Cerebellar nuclear complex (tissue), 1 donor: ENCODE measurements at regions not wholly inside any gene's neighbourhood (a gene's known extent, or its start where the extent isn't known, plus 50 kb on each side); places are given as distances from the start of the nearest gene placed in this dataset.

ENCODE experiments used
- DNase-seq, 2 experiments: peaks; one replicate each; lab custom pipeline; 2025; lab: John Stamatoyannopoulos, UW

DNA sequence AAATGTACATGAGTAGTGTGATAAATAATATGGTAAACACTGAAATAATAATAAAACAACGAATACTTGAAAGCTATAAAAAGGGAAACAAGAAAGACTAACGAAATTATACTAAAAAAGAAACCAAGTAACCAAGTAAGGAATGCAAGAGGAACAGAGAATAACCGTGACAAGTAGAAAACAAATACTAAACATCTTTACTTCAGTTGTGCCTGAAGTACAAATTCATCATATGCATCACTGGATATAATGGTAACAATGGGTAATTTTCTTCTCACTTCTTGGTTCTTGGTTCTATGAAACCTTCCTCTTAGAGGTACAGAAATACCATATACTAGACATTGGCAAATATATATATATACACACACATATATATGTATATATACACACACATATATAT lies 1093.6 kb upstream of the B3GALT2 start:
- DNase-seq, result no peak

DNA sequence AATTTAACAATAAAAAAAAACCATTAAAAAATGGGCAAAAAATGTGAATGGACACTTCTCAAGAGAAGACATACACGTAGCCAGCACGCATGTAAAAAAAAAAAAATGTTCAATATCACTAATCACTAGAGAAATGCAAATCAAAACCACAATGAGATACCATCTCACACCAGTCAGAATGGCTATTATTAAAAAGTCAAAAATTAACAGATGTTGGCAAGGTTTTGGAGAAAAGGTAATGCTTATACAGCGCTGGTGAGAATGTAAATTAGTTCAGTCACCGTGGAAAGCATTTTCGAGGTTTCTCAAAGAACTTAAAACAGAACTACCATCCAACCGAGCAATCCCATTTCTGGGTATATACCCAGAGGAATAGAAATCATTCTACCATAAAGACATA lies 1091.5 kb upstream of the B3GALT2 start:
- no peak for DNase-seq

DNA sequence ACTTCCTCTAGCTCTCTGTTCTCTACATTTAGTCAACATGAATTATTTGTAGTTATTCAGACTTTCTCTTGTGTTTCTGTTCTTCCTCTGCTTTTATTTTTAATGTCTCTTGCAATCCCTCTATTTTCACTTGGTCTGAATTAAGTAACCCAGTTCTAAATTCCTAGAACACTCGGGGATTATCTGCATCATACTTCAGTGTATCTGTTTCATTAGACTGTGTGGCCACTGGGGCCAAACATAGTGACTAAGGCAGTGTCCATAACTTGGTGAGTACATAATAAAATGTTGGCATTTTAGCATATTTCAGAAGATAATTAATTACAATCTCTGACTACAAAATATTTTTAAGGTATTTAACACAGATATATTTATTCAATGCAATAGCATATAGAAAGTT lies 1087.2 kb upstream of the B3GALT2 start:
- no peak for DNase-seq

DNA sequence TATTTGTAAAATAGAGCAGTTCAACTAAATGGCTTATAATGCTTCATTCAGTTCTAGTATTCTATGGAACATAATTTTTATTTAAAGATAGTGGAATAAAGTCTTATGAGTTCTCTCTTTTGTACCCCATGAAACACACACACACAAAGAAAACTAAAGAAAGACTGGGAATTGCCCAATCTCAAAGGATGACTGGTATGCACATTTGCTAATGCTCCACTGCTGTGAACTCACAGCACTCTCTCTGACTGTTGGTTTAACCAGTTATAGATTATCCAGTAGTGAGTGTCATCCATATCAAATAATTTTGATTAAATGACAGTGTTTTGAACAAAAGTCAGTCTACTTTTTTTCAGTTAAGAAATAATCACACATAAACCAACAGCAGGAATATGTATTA lies 1082.4 kb upstream of the B3GALT2 start:
- DNase-seq, result no peak

DNA sequence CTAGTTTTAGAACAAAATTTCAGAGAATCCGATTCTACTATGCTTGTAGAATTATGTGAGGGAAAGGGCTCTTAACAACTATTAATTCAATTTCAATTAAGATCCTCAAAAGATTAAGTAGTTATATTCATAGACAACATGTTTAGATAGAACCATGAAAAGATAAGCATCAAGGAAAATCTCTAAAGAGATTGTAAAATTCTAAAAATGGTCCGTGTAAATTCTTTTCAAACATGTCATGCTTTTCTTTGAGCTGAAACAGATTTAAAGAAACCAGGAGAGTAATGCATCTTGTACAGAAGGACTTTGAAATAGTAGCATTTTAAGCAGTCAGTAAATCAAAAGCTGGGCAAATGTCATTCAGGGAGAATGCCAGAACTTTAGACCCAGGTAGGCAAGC lies 1080.6 kb upstream of the B3GALT2 start:
- no peak for DNase-seq

DNA sequence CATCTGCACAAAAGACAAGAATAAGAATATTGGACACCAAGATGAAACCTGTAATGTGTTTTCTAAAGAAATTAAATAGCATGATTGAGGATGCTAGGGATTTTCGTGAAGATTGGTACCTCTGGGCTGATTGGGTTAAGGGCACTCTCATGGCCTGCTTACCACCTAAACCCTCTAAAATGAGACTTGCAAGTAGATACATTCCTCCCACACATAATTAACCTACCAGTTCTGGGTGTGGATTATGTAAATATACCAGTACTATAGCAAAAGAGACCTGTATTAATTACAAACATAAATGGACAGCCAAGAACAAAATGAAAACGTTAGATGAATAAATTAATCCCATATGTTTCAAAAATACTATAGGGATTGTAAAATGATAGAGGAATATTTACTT lies 1069.6 kb upstream of the B3GALT2 start:
- DNase-seq, result no peak

DNA sequence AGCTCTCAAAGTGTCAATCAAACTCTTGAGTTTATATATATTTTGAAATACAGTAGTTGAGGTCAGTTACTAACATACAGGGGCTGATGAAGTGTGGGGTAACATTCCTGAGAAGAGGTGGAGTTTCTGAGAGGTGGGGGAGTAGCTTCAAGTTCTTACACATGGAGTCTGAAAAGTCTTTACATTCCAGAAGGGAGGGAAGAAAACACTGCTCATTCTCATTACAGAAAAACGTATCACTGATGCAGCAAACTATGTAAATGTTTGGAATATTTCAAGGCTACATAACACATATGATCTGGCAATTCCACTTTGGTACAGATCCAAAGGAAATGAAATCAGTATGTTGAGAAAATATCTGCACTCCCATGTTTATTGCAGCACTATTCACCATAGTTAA lies 1065.8 kb upstream of the B3GALT2 start:
- no peak for DNase-seq

DNA sequence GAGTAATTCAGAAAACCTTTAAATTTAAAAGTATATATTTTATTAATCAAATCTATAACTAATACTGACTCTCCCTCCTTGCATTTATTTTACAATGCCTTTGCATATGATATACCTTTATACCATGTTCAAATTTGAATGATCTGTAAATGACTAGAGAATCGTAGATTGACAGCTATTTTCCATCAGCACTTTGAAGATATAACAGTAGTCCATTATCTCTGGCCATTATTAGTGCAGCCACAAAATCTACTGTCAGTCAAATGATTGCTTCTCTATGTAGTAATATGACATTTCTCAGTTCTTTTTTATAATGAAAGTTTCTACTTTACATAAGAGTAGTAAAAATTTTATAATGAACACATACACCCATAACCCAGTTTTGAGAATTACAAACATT lies 1054.8 kb upstream of the B3GALT2 start:
- no peak for DNase-seq

DNA sequence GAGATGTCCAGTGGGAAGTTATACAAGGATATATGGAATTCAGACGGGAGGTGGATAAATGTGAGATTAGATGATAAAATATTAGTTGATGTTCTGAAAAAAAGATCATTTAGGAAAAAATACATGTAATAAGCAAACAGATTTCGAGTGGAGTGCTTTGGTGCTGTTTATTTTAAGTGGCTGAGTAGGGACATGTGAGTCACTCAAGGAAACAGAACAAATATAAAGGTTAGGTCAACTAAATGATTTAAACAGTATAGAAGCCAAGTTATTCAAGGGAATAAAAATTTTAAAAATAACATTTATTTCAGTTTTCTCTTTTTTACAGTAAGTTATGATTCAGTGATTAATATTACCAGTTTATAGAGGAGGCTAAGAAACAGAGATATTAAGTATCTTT lies 1046.7 kb upstream of the B3GALT2 start:
- DNase-seq, result no peak

DNA sequence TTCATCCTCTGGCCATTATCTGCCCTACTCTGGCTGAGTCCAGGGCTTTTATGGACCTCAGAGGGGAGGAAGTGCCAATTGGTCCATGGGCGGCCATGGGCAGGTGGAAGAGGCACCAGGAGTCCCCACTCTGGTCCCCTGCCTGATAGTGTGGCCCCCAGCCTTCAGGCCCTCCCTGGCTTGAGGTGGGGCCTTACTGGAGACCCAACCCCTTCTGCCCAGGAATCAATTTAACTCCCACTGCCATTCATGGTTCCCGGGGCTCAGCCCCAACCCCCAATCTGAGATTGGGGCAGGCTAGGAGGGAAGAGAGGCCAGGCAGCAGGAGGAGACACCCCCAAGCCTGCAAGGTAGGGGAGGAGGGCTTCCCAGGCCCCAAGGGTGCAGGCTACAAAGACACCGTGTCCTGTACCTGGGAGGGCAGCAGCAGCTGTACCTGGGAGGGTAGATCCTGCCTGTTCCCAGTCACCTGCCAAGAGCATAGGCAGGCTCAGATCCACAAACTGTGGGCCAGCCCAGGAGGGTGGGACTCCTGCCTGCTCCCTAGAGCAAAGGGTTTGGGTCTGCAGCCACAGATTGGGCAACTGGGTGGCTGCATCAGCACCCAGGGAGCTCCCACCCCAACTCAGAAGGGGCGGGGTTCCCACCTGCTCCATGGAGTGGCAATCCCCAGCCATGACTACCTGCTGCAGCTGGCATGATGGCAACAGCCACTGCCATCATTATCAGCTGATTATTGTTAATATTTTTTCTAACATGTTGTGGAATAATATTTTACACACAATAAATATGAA lies 1044.1 kb upstream of the B3GALT2 start:
- no peak for DNase-seq

DNA sequence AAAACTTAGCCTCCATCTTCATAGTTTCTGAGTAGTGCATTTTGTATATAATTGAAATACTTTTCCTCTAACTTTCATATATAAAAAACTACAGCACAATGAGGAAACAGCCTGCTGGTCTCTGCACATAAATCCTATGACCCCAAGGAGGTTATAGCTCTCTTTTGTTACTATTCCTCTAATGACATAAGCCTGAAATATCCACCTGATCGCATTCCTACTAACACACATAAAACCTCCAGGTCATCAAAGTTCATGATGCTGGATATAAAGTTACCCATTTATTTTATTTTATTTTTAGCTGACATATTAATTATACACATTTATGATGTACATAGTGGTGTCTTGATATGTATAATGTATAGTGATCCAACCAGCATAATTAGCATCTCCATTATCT lies 1042.0 kb upstream of the B3GALT2 start:
- no peak for DNase-seq

DNA sequence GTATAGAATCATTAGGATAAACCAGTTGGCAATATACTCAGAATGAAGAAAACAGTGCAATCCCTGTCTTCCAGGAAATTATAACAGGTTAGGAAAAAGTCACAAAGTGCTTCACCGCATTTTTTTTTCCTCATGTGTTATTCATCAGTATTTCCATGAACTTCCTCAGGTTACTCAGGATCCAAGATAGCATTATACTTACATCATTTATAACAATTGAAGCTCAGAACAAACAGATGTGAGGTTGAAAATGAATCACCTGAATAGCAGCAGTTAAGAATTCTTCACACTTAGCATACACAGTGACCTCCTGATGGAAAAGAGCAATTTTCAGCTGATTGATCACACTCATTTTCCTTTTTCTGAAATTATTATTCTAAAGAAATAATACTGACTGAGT lies 1040.7 kb upstream of the B3GALT2 start:
- no peak for DNase-seq

DNA sequence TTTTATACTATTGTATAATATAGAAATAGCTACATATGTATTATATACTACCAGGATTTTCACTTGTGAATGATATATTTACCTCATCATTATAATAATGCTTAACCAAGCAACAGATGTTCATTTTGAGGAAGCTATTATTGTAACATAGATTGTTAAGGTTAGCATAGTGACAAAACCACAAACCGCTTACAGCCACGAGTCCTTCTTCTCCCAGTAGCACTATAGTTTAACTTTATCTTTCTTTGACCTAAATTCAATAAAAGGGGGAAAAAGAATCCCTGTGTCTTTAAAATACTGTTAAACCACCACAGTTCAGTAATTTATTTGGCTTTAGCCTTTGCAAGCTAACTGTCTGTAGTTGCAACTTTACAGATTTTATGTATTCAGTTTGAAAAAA lies 1039.4 kb upstream of the B3GALT2 start:
- no peak for DNase-seq

DNA sequence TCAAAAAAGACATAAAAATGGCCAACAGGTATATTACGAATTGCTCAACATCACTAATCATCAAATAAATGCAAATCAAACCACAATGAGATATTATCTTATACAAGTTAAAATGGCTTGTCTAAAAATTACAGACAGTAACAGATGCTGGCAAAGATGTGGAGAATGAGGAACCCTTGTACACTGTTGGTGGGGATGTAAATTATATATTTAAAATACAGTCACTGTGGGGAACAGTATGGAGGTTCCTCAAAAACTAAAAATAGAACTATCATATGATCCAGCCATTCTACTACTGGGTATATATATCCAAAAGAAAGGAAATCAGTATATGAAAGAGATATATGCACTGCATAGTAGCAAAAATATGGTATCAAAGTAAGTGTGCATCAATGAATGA lies 1037.2 kb upstream of the B3GALT2 start:
- no peak for DNase-seq

DNA sequence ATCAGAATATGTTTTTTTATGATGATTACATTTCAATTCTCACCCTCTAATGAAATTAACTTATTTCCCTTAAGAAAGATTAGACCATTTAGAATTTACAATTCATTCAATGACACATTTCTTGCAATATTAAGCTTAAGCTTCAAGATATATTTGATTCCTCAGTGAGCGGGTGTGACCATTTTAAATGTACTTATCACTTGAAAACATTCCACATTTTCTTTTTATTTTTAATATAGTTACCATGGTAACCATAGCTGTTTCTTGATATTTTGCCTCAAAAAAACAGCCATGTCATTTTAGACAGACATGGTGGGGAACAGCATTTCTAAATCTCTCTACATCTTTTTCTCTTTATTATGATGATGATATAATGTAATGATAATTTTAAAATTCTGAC lies 1029.0 kb upstream of the B3GALT2 start:
- no peak for DNase-seq

DNA sequence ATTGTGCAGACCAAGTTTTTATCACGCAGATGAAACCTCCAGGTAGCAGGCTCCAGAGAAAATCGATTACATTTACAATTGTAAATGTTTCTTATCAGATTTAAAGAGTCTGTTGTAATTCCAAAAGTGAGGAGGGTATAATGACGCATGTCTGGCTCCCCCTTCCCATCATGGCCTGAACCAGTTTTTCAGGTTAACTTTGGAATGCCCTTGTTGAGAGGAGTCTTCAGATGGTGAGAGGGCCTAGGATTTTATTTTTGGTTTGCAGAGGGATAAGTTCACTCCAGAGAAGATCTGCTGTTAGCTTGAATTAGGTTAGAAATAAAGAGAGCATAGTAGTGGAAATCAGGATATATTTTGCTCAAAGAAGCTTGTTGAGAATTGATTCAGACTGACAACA lies 1028.3 kb upstream of the B3GALT2 start:
- no peak for DNase-seq

DNA sequence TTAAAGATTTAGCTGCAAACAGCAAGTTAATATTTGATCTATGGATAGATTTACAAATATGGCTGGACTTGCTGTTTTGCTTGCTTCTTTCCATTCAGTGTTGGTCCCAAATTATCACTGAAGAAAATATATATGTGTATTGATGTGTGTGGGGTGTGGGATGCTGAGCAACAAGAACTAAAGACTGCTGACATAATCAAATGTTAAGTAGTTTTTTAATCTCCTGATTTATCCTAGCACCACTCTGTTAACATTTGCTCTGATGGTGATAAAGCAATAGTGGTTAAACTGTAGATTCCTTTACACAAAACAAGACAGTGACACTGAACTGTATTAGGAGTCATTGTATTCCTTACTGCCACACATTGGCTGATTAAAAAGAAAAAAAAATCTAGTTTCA lies 1023.5 kb upstream of the B3GALT2 start:
- DNase-seq, result no peak

DNA sequence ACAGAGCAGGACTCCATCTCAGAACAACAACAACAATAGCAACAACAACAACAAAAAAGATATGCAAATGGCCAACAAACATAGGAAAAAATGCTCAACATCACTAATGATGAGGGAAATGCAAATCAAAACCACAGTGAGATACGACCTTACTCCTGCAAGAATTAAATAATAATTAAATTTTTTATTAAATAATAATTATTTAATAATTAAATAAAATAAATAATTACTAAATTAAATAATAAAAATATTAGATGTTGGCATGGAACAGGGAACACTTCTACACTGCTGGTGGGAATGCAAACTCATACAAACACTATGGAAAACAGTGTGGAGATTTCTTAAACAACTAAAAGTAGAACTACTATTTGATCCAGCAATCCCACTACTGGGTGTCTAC lies 1022.3 kb upstream of the B3GALT2 start:
- DNase-seq, result no peak

DNA sequence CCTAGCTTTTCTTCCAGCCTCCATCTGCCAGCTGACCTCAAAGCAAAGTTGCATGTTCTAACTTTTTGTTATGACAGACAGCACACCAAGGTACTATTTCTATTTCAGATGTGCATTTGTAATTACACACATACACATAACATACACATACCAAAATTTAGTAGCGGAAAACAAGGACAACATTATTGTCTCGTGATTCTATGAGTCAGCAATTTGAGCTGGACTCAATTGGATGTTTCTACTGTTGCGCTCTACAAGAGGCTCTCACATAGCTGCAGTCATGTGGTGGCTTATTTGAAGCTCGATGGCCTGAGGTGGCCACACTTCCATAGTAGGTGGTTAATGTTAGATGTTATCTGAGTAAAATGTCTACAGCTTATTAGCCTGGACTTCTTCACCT lies 1010.1 kb upstream of the B3GALT2 start:
- DNase-seq, result no peak

DNA sequence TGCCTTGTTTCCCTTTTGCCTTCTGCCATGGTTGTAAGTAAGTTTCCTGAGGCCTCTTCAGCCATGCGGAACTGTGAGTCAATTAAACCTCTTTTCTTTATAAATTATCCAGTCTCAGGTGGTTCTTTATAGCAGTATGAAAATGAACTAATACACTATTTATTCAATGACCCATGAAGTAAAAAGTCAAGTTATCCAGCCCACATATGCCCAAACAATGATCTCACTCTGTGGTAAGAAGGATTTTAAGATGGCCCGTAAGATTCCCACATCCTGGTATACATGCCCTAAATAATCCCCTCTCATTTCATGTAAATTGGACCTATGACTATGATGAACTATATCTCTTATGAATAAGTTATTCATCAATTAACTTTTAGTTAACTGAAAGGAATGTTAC lies 1008.3 kb upstream of the B3GALT2 start:
- no peak for DNase-seq

DNA sequence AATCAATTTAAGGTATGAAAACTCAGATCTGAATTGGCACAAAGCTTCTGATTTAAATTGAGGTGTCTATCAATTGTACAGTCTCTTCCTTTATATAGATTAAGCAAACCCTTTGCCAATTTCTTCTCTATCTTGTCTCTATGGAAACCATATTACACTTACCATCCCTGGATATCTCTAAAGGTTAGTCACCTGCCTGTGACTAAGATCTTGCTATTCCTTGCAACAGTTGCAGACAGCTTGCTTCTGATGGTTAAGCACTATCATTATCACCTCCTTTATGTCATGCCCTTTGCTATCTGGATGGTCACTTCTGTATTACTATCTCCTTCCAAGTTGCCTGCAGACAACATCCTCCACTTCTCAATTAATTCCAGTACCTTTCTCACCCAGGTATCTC lies 998.6 kb upstream of the B3GALT2 start:
- no peak for DNase-seq

DNA sequence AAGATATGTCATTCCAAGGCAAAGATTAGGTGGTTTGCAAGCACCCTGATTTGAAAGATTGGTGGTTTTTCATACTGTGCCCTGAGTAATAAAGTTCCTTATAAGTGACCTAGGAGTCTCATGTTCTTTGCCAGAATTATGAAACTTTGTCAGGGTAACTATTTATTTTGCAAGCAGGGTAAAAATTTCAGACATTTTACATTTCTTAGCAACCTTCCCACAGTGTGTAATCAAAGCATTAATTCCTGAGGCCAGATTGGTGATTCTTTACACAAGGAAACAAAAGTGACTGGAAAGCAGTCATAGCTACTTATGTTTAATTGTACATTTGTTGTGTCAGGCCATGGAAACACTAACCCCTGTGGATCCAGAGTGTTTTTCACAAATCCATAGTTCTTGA lies 998.0 kb upstream of the B3GALT2 start:
- no peak for DNase-seq

DNA sequence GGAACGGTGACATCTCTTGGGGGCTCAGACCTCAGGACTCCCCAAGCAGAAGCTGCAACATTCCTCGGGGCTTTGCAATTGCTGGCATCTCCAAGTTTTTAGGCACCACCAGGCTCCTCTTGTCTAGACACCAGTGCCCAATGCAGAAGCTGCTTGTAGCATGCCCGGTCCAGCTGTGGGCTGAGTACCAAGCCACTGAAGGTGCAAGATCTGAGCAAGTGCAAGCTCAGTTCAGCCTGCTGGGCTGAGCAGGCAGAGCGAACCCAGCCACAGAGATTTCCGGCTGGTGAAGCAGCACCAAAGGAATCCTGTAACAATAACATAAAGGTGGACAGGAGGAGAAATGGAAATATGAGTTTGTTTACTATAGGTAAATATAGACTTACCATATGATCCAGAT lies 995.4 kb upstream of the B3GALT2 start:
- DNase-seq, result no peak

DNA sequence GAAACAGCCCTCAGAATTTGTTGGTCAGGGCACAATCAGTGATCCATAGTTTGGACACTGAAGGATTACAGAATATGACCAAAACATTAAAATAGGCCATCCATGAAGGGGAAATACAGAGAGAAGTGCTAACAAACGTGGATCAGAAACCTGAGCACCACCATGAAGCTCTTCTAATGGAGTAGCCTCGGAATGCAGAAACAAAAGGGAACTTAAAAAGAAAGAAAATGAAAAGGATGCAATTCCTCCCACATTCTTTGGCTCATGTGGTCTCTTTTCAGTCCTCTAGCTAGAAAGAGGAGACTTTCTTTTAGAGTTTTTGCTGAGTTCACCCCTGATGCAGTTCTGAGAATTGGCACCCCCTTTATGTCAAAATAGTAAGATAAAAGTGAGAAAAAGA lies 989.8 kb upstream of the B3GALT2 start:
- DNase-seq, result no peak

DNA sequence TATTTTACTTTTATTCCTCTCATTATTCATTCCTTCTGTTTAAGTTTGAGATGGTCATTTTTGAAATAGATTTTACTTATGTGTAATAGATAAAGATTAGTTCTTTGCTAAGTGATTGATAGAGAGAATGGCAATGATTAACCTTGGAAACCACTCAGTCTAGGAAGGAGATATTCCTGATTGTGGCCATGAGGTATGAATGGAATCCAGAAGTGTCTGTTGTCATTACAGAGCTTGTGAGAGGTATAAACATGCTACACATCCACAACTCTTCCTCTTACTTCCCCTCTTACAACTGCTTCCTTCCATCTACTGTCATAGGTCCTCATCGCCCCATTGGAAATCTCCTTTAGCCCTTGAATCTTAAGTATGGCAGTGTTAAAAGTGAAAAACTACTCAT lies 988.8 kb upstream of the B3GALT2 start:
- no peak for DNase-seq
